ENCODE measurements at regions not wholly inside any gene's neighbourhood (a gene's known extent, or its start where the extent isn't known, plus 50 kb on each side); places are given as distances from the start of the nearest gene placed in this dataset.

- in situ Hi-C loops (cut with MboI): loop anchor here (25.0 kb wide), 1 partner anchor 455 kb away; the partner anchor contains the start of gene COMMD2
Observed at GRCh38 chr3:150216866-150217600, 191.1 kb upstream of the TSC22D2 start.

GRCh38 chr3:150216041-150216811 lies 191.9 kb upstream of the TSC22D2 start:
- no peak overlapping the region for H2AFZ ChIP-seq
- H3K9me2 ChIP-seq (ENCODE audit: insufficient read depth): no peaks in the 10 kb centered on the region
- WGBS, 2 experiments (ENCODE audit: low coverage in 1 of 2, low lambda C conversion rate in 2 of 2, missing lambda C conversion rate in 2 of 2): 28 to 33% methylated on average over 6 of the region's 6 CpGs
- no peak overlapping the region for H3K9ac ChIP-seq
- no peaks in the 10 kb centered on the region for H3K79me2 ChIP-seq (ENCODE audit: insufficient read depth)
- no peaks in the 10 kb centered on the region for H3K4me1 ChIP-seq (ENCODE audit: insufficient read depth)
- peak; percentile 50 for DNase-seq
- H3K4me3 ChIP-seq: no peak overlapping the region
- H3K27me3 ChIP-seq (replicated peaks; ENCODE audit: insufficient read depth): no peaks in the 10 kb centered on the region
- no peaks in the 10 kb centered on the region for H4K20me1 ChIP-seq (ENCODE audit: insufficient read depth)
- no peak overlapping the region for H3K4me2 ChIP-seq (ENCODE audit: unreplicated experiment)
- no peak overlapping the region for H3K27ac ChIP-seq
- no peaks in the 10 kb centered on the region for H3K9me3 ChIP-seq (ENCODE audit: low read depth)
- H3F3A ChIP-seq (ENCODE audit: insufficient read depth): no peaks in the 10 kb centered on the region
- no peaks in the 10 kb centered on the region for H3K36me3 ChIP-seq (ENCODE audit: low read depth)
- in situ Hi-C loops (cut with MboI): loop anchor here (25.0 kb wide), 1 partner anchor 454 kb away; the partner anchor contains the start of gene COMMD2
- TF ChIP-seq EZH2 (IDR thresholded peaks at IDR 0.05; ENCODE audit: insufficient read depth, poor library complexity, severe bottlenecking): no peak
- TF ChIP-seq EZH2phosphoT487 (IDR thresholded peaks at IDR 0.05; ENCODE audit: insufficient read depth, low read depth): no peak

More at GRCh38 chr3:150216866-150217600, 191.1 kb upstream of the TSC22D2 start:
- H3K79me2 ChIP-seq (ENCODE audit: insufficient read depth): no peaks in the 10 kb centered on the region
- H4K20me1 ChIP-seq (ENCODE audit: insufficient read depth): no peaks in the 10 kb centered on the region
- no peak overlapping the region for H3K4me2 ChIP-seq (ENCODE audit: unreplicated experiment)
- DNase-seq: no peak
- no peaks in the 10 kb centered on the region for H3K27me3 ChIP-seq (replicated peaks; ENCODE audit: insufficient read depth)
- H3K4me3 ChIP-seq: no peak overlapping the region
- H3K9ac ChIP-seq: no peak overlapping the region
- H2AFZ ChIP-seq: no peak overlapping the region
- 71 to 73% methylated on average over 9 of the region's 9 CpGs for WGBS, 2 experiments (ENCODE audit: low coverage in 1 of 2, low lambda C conversion rate in 2 of 2, missing lambda C conversion rate in 2 of 2)
- no peak for TF ChIP-seq EZH2phosphoT487 (IDR thresholded peaks at IDR 0.05; ENCODE audit: insufficient read depth, low read depth)
- no peak for TF ChIP-seq EZH2 (IDR thresholded peaks at IDR 0.05; ENCODE audit: insufficient read depth, poor library complexity, severe bottlenecking)
- H3K27ac ChIP-seq: no peak overlapping the region
- no peaks in the 10 kb centered on the region for H3K4me1 ChIP-seq (ENCODE audit: insufficient read depth)
- H3F3A ChIP-seq (ENCODE audit: insufficient read depth): no peaks in the 10 kb centered on the region
- H3K9me2 ChIP-seq (ENCODE audit: insufficient read depth): no peaks in the 10 kb centered on the region
- H3K36me3 ChIP-seq (ENCODE audit: low read depth): no peaks in the 10 kb centered on the region
- no peaks in the 10 kb centered on the region for H3K9me3 ChIP-seq (ENCODE audit: low read depth)

- no peak for TF ChIP-seq EZH2 (IDR thresholded peaks at IDR 0.05; ENCODE audit: insufficient read depth, poor library complexity, severe bottlenecking)
- TF ChIP-seq EZH2phosphoT487 (IDR thresholded peaks at IDR 0.05; ENCODE audit: insufficient read depth, low read depth): no peak
Observed at GRCh38 chr3:150215616-150216015, 192.5 kb upstream of the TSC22D2 start.

GRCh38 chr3:150213577-150213976 lies 194.5 kb upstream of the TSC22D2 start:
- H2AFZ ChIP-seq: no peak overlapping the region
- H3K4me3 ChIP-seq: no peak overlapping the region
- H3K9ac ChIP-seq: no peak overlapping the region
- no peaks in the 10 kb centered on the region for H3K9me3 ChIP-seq (ENCODE audit: low read depth)
- in situ Hi-C loops (cut with MboI): loop anchor here (25.0 kb wide), 1 partner anchor 451 kb away; the partner anchor contains the start of gene COMMD2
- WGBS, 2 experiments (ENCODE audit: low coverage in 1 of 2, low lambda C conversion rate in 2 of 2, missing lambda C conversion rate in 2 of 2): 48 to 55% methylated on average over 1 of the region's 1 CpG
- H3K4me1 ChIP-seq (ENCODE audit: insufficient read depth): no peaks in the 10 kb centered on the region
- H3F3A ChIP-seq (ENCODE audit: insufficient read depth): no peaks in the 10 kb centered on the region
- H3K27ac ChIP-seq: no peak overlapping the region
- no peaks in the 10 kb centered on the region for H3K79me2 ChIP-seq (ENCODE audit: insufficient read depth)
- no peaks in the 10 kb centered on the region for H3K9me2 ChIP-seq (ENCODE audit: insufficient read depth)
- H3K36me3 ChIP-seq (ENCODE audit: low read depth): no peaks in the 10 kb centered on the region
- no peak for DNase-seq
- no peaks in the 10 kb centered on the region for H3K27me3 ChIP-seq (replicated peaks; ENCODE audit: insufficient read depth)
- H4K20me1 ChIP-seq (ENCODE audit: insufficient read depth): no peaks in the 10 kb centered on the region
- H3K4me2 ChIP-seq (ENCODE audit: unreplicated experiment): no peak overlapping the region
- TF ChIP-seq EZH2phosphoT487 (IDR thresholded peaks at IDR 0.05; ENCODE audit: insufficient read depth, low read depth) (no peak), EZH2 (IDR thresholded peaks at IDR 0.05; ENCODE audit: insufficient read depth, poor library complexity, severe bottlenecking) (no peak)

More at GRCh38 chr3:150215616-150216015, 192.5 kb upstream of the TSC22D2 start:
- Histone ChIP-seq H2AFZ (no peak overlapping the region), H3F3A (ENCODE audit: insufficient read depth) (no peaks in the 10 kb centered on the region), H3K36me3 (ENCODE audit: low read depth) (no peaks in the 10 kb centered on the region), H3K79me2 (ENCODE audit: insufficient read depth) (no peaks in the 10 kb centered on the region), H3K9me2 (ENCODE audit: insufficient read depth) (no peaks in the 10 kb centered on the region), H3K4me2 (ENCODE audit: unreplicated experiment) (no peak overlapping the region), H3K27ac (no peak overlapping the region), H3K9me3 (ENCODE audit: low read depth) (no peaks in the 10 kb centered on the region), H3K4me1 (ENCODE audit: insufficient read depth) (no peaks in the 10 kb centered on the region), H3K27me3 (replicated peaks; ENCODE audit: insufficient read depth) (no peaks in the 10 kb centered on the region), H3K9ac (no peak overlapping the region), H4K20me1 (ENCODE audit: insufficient read depth) (no peaks in the 10 kb centered on the region), H3K4me3 (no peak overlapping the region)
- 65 to 74% methylated on average over 2 of the region's 2 CpGs for WGBS, 2 experiments (ENCODE audit: low coverage in 1 of 2, low lambda C conversion rate in 2 of 2, missing lambda C conversion rate in 2 of 2)
- in situ Hi-C loops (cut with MboI): loop anchor here (25.0 kb wide), 1 partner anchor 453 kb away; the partner anchor contains the start of gene COMMD2
- DNase-seq: no peak
